Mammary epithelial cell (primary cell): ENCODE measurements at regions not wholly inside any gene's neighbourhood (a gene's known extent, or its start where the extent isn't known, plus 50 kb on each side); places are given as distances from the start of the nearest gene placed in this dataset.

Source experiments
- CTCF ChIP-seq, 2 donors: IDR thresholded peaks in 1 of 2; conservative IDR thresholded peaks in 1 of 2; 2 replicates each; pipeline ENCODE4 v1.5.1; 2011 to 2012; ENCODE audit warnings: inconsistent platforms in 2 of 2, low read length in 2 of 2, mild to moderate bottlenecking in 2 of 2, control low read depth in 1 of 2, low read depth in 1 of 2; ENCODE audit not compliant: insufficient read depth in 1 of 2; ENCODE audit errors: extremely low read depth in 1 of 2
- EZH2 ChIP-seq: IDR thresholded peaks from 2 replicates; pipeline ENCODE4 v1.6.1; 2012; ENCODE audit warnings: low read length, inconsistent platforms, borderline replicate concordance

- no peak for TF ChIP-seq CTCF (conservative IDR thresholded peaks at IDR 0.05 in 1 of 2, IDR thresholded peaks at IDR 0.05 in 1 of 2; ENCODE audit: extremely low read depth in 1 of 2, insufficient read depth in 1 of 2, low read depth in 1 of 2, low read length in 2 of 2)
- TF ChIP-seq EZH2, result no peak
Measured at GRCh38 chr2:150554046-150554445, 66.6 kb upstream of the RND3 start.
